ENCODE measurements at regions not wholly inside any gene's neighbourhood (a gene's known extent, or its start where the extent isn't known, plus 50 kb on each side); places are given as distances from the start of the nearest gene placed in this dataset.

DNA sequence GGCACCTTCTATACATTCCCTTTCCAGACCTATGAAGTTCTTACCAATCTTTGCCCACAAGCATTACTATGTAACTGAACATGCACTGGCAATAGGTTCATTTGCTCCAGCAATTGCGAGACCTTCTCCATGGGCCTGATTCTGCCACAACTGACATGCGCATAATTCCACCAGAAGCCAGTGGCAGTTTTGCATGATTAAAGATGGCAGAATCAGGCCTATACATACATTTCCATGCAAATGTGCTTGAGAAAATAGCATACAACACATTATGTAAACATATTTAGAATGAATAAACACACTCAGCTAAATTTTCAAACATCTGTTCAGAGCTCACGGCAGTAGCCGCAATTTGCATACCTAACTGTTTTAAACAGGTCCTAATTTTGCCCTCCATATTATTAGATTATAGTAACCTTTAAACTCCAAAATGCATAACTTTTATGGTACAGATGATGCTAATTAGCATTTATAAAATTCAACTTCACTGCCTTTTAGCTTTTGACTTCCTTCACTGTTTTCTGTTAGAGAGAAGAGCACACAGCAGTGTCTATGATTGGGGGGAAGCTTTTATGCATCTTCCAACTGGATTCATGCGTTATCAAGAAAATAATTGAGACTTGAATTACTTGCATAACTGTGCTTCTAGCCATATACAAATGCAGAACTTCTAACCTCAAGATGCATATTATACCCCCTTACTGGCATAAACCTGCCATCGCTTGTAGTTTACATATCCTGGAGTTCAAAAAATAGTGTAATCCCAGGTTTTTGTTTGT is 155.3 kb upstream of the CDH19 start:
- TF ChIP-seq, protein P1, sequence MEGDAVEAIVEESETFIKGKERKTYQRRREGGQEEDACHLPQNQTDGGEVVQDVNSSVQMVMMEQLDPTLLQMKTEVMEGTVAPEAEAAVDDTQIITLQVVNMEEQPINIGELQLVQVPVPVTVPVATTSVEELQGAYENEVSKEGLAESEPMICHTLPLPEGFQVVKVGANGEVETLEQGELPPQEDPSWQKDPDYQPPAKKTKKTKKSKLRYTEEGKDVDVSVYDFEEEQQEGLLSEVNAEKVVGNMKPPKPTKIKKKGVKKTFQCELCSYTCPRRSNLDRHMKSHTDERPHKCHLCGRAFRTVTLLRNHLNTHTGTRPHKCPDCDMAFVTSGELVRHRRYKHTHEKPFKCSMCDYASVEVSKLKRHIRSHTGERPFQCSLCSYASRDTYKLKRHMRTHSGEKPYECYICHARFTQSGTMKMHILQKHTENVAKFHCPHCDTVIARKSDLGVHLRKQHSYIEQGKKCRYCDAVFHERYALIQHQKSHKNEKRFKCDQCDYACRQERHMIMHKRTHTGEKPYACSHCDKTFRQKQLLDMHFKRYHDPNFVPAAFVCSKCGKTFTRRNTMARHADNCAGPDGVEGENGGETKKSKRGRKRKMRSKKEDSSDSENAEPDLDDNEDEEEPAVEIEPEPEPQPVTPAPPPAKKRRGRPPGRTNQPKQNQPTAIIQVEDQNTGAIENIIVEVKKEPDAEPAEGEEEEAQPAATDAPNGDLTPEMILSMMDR (IDR thresholded peaks at IDR 0.05; ENCODE audit: control extremely low read depth, extremely low read depth) = no peak
- DNase-seq (no peak), ATAC-seq (ENCODE audit: insufficient read depth, low FRiP score) (no peak)
- H3K9ac ChIP-seq (ENCODE audit: insufficient read depth in 1 of 2, low read length in 2 of 2) = no peak overlapping the region
- no peaks in the 10 kb centered on the region for H3K27me3 ChIP-seq (ENCODE audit: control insufficient read depth in 3 of 3, insufficient read depth in 3 of 3, low read length in 2 of 3)
- H3K4me1 ChIP-seq (ENCODE audit: control insufficient read depth in 5 of 5, insufficient read depth in 5 of 5, low read length in 5 of 5) = peaks cover 0 to 3% (median 0%) of the 10 kb centered on the region in 5 donors
- H3K27ac ChIP-seq (ENCODE audit: low read depth in 1 of 2, low read length in 1 of 2) = no peak overlapping the region
- H3K4me3 ChIP-seq = no peak overlapping the region
- H3K9me3 ChIP-seq (ENCODE audit: control insufficient read depth in 4 of 4, insufficient read depth in 3 of 4, low read length in 3 of 4) = peaks cover 0 to 1% (median 0%) of the 10 kb centered on the region in 4 donors
- H3K36me3 ChIP-seq (ENCODE audit: control insufficient read depth in 4 of 4, insufficient read depth in 4 of 4, low read length in 4 of 4) = no peaks in the 10 kb centered on the region
- WGBS, 2 donors = 92% methylated on average over 6 of the region's 6 CpGs

DNA sequence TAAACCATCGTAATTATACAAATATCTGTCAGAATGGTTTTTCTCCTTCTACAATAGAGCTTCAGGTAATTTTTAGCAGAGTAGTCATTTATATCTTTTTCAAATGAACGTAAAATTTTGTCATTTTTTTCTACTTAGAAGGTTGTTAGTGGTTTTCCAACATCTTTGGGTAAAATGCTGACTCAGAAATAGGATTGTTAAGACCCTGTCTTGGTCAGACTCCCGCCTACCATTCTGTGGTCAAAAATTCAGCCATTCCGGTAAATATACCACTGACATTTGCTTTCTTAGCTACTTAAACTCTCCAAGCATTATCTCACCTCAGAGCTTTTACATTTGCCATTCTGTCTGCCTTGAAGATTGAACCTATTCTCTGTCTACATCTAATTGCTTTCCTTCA is 154.1 kb upstream of the CDH19 start:
- H3K36me3 ChIP-seq (ENCODE audit: control insufficient read depth in 4 of 4, insufficient read depth in 4 of 4, low read length in 4 of 4) = no peaks in the 10 kb centered on the region
- no peaks in the 10 kb centered on the region for H3K27me3 ChIP-seq (ENCODE audit: control insufficient read depth in 3 of 3, insufficient read depth in 3 of 3, low read length in 2 of 3)
- no peak for ATAC-seq (ENCODE audit: insufficient read depth, low FRiP score)
- H3K9me3 ChIP-seq (ENCODE audit: control insufficient read depth in 4 of 4, insufficient read depth in 3 of 4, low read length in 3 of 4) = no peaks in the 10 kb centered on the region
- H3K4me3 ChIP-seq = no peak overlapping the region
- 86 to 91% methylated on average over 4 of the region's 4 CpGs for WGBS, 2 donors
- no peak overlapping the region for H3K9ac ChIP-seq (ENCODE audit: insufficient read depth in 1 of 2, low read length in 2 of 2)
- TF ChIP-seq, protein P1 (IDR thresholded peaks at IDR 0.05; ENCODE audit: control extremely low read depth, extremely low read depth) = no peak
- H3K4me1 ChIP-seq (ENCODE audit: control insufficient read depth in 5 of 5, insufficient read depth in 5 of 5, low read length in 5 of 5) = no peaks in the 10 kb centered on the region
- no peak for DNase-seq
- H3K27ac ChIP-seq (ENCODE audit: low read depth in 1 of 2, low read length in 1 of 2) = no peak overlapping the region

DNA sequence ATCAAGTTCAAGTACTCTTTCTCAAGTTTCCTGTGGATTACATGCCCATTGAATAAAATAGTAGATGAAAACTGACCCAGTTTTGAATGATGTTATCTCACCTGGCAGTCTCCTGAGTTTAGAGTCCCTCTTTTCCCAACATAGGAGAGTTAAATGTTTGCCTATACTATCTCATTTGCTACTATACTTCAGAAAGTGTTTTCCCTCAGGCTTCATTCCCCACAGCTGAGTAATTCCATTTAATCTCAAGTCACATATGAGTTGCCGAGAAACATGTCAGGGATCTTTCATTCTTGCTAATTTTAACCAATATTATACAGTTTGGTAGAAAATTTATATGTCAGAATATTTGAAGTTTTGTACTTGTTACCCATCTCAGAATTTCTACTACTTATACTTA is 150.4 kb upstream of the CDH19 start:
- no peak for DNase-seq
- H3K27ac ChIP-seq (ENCODE audit: low read depth in 1 of 2, low read length in 1 of 2) = no peak overlapping the region
- H3K4me1 ChIP-seq (ENCODE audit: control insufficient read depth in 5 of 5, insufficient read depth in 5 of 5, low read length in 5 of 5) = no peaks in the 10 kb centered on the region
- no peak overlapping the region for H3K9ac ChIP-seq (ENCODE audit: insufficient read depth in 1 of 2, low read length in 2 of 2)
- TF ChIP-seq, protein P1 (IDR thresholded peaks at IDR 0.05; ENCODE audit: control extremely low read depth, extremely low read depth) = no peak
- H3K27me3 ChIP-seq (ENCODE audit: control insufficient read depth in 3 of 3, insufficient read depth in 3 of 3, low read length in 2 of 3) = no peaks in the 10 kb centered on the region
- no peak overlapping the region for H3K4me3 ChIP-seq
- WGBS, 2 donors = 79 to 86% methylated on average over 1 of the region's 1 CpG
- H3K36me3 ChIP-seq (ENCODE audit: control insufficient read depth in 4 of 4, insufficient read depth in 4 of 4, low read length in 4 of 4) = no peaks in the 10 kb centered on the region
- ATAC-seq (ENCODE audit: insufficient read depth, low FRiP score) = no peak
- no peaks in the 10 kb centered on the region for H3K9me3 ChIP-seq (ENCODE audit: control insufficient read depth in 4 of 4, insufficient read depth in 3 of 4, low read length in 3 of 4)

DNA sequence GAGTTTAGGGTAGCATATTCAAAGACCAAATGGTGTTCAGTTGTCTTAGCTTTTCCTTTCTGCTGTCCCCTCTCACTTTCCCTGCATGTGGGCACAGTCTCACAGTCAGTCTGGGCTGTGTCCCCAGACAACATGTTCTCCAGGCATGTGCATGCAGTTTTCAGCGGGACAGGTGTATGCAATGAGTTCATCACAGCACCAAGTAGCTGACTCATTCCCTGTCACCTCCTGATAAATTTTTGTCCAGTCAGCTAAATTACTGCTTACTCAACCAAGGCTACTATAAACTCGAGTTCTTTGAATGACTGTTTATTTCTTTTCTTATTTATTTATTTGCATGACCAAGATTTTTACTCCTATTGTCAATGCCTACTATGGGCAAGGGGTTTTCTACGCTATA is 148.8 kb upstream of the CDH19 start:
- H3K27me3 ChIP-seq (ENCODE audit: control insufficient read depth in 3 of 3, insufficient read depth in 3 of 3, low read length in 2 of 3) = no peaks in the 10 kb centered on the region
- no peaks in the 10 kb centered on the region for H3K36me3 ChIP-seq (ENCODE audit: control insufficient read depth in 4 of 4, insufficient read depth in 4 of 4, low read length in 4 of 4)
- H3K9me3 ChIP-seq (ENCODE audit: control insufficient read depth in 4 of 4, insufficient read depth in 3 of 4, low read length in 3 of 4) = no peaks in the 10 kb centered on the region
- TF ChIP-seq, protein P1 (IDR thresholded peaks at IDR 0.05; ENCODE audit: control extremely low read depth, extremely low read depth) = no peak
- ATAC-seq (ENCODE audit: insufficient read depth, low FRiP score) (no peak), DNase-seq (no peak)
- WGBS, 2 donors = 77 to 81% methylated on average over 3 of the region's 3 CpGs
- no peak overlapping the region for H3K27ac ChIP-seq (ENCODE audit: low read depth in 1 of 2, low read length in 1 of 2)
- H3K9ac ChIP-seq (ENCODE audit: insufficient read depth in 1 of 2, low read length in 2 of 2) = no peak overlapping the region
- no peaks in the 10 kb centered on the region for H3K4me1 ChIP-seq (ENCODE audit: control insufficient read depth in 5 of 5, insufficient read depth in 5 of 5, low read length in 5 of 5)
- H3K4me3 ChIP-seq = no peak overlapping the region
